H4 (cell line): ENCODE measurements at regions not wholly inside any gene's neighbourhood (a gene's known extent, or its start where the extent isn't known, plus 50 kb on each side); places are given as distances from the start of the nearest gene placed in this dataset.
A peak's percentile ranks its signal among the peaks of the same experiment; 100 is the strongest.
"Not testable (repeated sequence)": the region's sequence is repeated elsewhere in the genome, so short reads cannot be mapped to it uniquely, and the experiment has no call there.

ENCODE experiments used
- DNase-seq: peaks from one replicate; pipeline ENCODE4 v3.0.0-alpha.2; 2015; ENCODE audit warnings: low spot score

DNA sequence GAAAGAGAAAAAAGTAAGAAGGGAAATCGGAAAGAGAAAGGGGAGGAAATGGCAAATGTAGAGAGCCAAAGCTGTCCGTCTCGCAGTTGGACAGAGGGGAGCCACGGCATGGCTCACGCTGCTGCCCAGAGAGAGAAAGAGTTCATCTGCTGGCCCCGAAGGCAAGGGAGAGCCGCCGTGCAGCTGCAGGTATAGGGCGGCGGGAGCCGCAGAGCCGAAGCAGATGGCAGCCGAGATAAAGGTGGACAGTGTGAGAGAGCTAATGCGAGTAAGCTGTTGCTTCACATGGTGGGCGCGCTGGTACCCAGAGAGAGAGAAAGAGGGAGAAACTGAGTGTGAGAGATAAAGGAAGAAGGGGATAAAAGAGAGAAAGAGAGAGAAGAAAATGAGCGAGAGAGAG, 188.4 kb upstream of the PPP1R26 start:
- no peak for DNase-seq

DNA sequence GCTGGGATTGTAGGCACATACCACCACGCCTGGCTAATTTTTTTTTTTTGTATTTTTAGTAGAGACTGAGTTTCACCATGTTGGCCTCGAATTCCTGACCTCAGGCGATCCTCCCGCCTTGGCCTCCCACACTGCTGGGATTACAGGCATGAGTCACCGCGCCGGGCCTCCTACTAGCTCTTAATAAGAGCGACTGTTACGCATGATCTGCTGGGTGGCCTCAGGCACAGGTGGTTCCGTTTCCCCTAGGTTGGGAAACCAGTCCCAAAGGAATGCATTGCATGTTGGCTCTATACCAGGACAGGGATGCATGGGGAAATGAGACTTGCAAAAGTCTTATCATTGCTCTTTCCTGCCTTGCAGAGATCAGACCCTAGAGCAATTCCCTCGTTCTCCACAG, 184.7 kb upstream of the PPP1R26 start:
- DNase-seq = peak; percentile 45

DNA sequence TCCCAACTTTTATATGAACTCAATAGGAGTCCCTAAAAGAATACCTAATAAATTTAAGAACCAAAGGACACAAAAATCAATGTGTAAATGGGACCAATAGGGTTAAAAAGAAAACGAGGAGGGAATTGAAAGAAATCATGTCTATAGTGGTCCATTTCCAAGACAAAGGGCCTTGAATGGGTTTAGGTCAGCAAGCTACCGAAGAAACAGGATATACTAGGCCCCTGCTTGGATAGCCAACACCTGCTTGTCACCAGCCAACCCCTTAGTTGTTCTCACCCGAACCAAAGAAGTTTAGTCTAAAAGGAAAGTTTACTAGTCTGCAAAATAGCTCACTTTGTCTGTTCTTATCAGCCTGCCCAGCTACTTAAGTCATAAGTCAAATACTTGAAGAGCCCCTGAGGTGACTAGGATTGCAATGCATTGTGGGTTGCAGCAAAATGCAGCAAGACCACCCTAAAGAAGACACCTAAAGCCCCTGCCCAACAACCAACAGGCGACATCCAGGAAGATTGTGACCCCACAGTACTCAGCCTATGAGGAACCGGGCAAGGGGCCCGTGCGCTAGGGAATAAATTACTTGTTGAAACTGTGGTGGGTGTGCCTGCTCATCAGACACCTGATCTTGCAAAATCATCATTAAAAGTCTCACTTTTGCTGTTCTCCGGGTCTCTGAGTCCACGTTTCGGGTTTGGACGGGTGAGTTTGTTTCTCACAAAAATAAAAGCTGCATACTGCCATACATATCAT, 183.9 kb upstream of the PPP1R26 start:
- no peak for DNase-seq

DNA sequence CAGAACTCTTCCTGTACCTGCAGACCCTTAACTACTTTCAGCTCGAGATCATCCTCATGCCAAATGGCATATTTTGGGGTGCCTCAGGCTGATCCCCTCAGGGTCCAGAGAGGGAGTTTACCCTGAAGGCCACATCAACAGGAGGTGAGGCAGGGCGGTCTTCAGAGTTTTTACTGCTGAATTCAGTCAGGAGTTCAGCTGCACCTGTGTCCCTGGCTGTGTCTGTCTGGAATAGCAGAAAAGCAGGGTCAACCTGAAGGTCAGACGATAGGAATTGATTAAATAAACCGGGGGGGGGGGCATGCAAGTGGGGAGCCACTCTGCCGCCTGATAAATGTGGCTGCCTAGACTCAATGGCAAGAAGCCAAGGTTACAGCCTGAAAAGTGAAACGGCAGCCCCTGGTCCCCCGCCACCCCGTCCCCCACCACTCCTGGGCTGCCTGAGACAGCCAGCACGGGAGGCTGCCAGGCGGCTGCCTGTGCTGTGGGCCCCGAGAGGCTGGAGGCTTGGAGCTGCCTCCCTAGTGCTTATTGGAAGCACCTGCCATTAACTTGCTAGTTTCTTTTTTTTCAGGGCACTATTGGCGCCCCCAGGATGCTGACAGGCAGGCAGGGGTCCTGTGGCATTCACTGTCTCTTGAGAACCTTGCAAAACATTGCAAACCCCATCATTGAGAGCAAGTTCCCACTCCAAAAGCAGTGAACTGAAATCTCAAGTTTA, 182.7 kb upstream of the PPP1R26 start:
- DNase-seq = no peak

DNA sequence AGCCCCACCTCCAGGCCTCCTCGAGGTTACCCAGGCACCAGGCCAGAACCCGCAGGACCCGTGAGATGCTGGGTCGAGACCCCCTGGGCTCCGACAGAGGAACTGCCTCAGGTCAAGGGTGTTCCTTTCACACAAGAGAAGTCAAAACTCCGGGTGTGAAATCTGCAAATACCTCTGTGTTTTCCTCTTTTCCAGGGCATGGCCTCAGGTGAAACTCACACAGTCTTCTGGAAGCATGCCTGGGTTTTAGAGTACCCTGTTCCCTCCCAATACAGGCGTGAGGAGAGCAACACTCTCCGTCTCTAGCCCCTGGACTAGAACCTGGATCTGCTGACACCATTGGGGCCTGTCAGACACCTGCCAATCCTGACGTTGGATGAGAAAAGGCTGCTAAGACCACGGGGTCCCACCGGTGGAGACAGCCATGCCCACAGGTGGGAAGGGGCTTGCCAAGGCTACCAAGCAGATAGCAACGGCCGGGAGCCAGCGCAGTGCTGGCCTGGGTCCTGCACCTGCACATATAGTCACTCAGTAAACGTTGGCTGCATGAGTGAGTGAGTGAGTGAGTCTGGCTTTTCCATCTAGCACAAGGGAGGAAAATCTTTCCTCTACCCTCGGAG, 182.0 kb upstream of the PPP1R26 start:
- no peak for DNase-seq

DNA sequence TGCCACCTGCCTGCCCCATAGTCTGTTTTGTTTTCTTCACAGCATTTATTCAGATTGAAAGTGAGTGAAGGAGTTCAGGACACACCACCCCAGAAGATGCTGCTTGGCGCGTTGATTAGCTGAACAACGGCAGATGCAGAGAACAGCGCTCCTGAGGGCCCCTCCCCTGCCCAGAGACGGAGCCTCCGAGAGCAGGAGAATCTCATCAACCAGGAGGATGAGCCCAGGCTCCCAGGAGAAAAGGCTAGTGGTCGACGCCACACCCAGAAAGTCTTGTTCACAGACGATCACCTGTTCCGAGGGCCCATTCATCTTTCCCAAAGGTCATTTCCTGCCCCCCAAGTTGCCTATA, 180.4 kb upstream of the PPP1R26 start:
- no peak for DNase-seq

DNA sequence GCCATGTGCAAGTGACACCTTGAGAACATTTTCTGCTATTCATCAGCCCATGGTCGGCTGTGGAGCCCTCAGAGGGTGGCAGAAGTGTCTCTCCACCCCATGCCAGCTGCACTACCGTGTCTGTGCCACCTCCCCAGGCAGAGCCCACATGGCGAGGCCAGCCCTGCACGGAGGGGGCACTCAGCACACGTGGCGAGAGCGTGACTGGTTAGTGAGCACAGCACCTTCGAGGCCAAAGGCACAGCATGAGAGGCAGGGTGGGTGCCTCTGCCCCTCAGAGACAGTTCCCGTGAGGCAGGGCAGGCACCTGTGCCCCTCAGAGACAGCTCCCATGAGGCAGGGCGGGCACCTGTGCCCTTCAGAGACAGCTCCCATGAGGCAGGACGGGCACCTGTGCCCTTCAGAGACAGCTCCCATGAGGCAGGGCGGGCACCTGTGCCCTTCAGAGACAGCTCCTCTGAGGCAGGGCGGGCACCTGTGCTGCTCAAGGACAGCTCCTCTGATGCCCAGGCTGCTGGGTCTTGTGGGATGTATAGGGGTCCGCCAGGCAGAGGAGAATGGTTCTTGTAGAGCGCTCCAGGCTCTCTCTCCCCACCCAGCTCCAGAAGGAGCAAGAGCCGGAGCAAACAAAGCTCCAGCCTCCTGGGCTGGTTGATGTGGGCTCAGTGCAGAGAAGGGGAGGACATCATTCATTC, 179.8 kb upstream of the PPP1R26 start:
- no peak for DNase-seq

DNA sequence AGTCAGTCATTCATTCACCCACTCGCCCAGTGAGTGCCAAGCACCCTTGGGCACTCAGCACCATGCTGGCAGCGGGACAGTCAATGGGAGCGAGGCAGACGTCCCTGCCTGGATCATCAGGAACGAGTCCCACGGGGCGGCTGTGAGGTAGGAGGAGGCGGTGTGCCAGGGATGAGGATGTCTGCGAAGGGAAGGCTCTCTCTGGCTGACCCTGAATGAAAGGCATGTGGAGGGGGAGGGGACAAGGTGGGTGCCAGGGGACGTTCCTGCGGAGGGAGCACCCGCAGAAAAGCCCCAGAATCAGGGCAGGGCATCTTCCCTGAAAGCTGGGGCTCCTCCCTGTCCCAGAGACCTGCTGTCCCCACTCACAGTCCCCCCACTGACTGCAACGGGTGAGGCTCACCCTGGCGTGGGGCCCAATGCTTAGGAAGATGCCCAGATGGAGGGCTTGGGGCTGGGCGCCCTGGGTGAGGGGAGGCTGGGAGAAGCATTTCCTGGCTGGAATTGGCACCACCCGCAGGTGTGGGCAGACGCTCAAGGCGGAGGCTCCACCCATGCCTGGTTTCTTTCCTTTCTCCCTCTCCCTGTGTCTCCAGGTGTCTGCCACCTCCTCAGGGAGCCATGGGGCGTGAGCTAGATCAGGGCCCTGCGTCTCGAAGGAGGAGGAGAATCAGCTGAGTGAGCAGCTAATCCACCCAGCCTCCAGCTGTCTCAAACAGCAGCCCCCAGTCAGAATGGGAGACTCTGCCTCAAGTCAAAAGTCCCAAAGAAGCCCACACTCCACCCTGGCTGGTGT, 179.0 kb upstream of the PPP1R26 start:
- no peak for DNase-seq

DNA sequence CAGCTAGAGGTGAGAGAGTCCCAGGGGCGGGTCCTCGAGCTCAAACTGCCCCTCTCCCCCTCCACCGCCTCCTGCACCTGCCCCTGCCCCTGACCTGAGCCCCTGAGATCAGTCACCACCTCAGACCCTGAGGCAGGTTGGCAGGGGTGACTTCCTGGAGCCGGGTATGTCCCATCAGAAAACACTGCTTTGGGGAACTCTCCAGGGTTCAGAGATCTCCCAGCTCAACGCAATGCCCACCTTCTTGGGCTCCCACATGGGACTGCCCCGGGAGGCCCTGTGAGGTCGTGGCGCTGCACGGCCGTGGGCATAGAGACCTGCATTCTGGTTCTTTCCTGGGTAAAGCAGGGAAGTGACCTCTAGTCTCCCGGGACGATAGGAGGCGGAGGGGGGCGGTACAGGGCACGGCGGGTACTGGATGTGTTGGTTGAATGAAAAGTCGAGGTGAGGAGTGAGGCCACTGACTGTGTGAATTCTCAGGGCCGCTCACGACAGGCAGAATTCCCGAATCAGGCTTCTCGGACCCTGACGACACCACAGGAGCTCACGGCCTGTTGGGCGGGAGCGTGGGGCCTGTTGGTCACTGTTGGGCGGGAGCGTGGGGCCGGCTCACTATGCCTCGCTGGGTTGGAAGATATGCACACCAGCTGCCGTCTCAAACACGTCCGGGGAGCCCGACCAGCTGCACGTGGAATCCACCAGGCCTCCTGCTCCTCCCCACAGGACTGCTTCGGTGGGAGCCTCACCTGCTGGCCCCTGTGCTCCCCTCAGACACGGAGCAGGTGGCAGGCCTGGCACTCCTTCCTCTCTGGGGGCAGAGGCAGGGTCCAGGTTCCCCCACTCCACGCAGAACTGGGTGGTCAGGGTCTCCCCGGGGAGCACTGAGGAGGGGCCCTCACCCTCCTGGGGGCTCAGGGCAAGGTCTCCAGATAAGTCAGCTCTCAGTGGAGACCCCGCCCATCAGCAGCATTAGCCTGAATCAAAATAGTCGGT, 178.0 kb upstream of the PPP1R26 start:
- no peak for DNase-seq

DNA sequence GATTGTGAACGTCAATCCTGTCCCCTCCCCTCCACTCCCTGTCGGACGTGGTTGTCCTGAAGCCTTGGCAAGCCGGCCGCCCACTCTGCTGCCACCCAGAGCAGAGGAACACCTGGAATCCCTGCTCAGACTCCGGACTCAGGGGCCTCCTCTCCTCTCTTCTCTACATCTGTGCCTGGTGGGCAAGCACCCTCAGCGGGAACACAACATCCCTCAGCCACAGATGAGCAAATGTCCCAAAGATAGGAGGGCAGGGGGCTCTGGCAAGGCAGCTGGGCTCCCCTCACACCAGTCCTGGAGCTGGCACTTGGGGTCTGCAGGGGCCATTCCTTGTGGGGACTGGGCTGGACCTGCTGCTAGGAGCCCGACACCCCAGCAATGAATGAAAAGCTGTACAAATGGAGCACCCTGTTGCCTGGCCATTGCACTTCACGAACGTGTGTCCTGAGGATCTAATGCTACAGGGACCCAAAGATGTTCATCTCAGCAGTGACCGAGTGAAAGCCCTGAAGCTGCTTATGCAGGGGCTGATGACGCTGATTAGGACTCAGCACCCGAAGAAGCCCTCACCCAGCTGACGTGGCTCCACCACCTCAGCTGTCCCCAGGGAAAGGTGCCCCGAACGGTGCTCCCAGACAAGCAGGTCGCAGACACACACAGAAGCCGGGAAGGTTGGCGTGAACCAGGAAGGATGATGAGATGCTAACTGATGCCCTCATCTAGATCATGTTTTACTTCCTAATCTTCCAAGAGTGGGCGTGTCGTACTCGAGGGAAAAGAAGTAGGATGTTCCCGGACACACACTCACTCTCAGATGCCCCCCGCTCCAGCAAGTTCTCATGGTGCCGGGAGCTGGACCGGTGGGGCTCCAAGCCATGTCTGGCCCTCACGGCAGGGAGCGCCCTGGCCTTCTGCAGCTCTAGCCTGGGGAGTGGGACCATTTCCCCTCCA, 177.0 kb upstream of the PPP1R26 start:
- no peak for DNase-seq

DNA sequence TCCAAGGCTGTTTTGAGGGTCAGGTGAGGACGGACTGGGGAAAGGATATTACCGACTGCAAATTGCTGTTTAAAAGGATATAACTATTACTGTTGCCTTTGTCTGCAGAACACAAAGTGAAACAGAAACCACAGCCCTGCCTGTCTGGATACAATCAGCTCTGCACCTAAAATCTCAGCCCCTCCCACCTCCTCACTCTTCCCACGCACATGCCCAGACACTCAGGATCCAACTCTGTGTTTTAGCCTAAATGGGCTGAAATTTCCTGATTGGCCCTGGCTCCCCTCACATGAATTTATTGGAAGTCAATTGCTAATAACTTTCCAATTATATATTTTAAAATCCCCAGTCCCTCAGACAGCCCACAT, 176.3 kb upstream of the PPP1R26 start:
- no peak for DNase-seq

DNA sequence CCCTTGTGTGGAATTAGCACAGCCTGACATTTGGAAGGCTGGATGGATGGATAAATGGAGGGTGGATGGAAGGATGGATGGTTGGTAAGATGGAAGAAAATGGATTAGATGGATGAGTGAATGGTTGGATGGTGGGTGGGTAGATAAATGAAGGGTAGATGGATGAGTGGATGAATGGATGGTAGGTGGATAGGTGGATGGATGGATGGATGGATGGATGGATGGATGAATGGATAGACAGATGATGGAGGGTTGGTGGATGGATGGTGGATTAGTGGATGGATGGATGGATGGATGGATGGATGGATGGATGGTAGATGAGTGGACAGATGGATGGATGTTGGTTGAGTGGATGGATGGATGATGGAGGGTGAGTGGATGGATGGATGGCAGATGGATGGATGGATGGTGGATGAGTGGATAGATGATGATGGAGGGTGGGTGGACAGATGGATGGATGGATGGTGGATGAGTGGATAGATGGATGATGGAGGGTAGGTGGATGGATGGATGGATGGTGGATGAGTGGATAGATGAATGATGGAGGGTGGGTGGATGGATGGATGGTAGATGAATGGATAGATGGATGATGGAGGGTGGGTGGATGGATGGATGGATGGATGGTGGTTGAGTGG, 175.6 kb upstream of the PPP1R26 start:
- DNase-seq = no peak

DNA sequence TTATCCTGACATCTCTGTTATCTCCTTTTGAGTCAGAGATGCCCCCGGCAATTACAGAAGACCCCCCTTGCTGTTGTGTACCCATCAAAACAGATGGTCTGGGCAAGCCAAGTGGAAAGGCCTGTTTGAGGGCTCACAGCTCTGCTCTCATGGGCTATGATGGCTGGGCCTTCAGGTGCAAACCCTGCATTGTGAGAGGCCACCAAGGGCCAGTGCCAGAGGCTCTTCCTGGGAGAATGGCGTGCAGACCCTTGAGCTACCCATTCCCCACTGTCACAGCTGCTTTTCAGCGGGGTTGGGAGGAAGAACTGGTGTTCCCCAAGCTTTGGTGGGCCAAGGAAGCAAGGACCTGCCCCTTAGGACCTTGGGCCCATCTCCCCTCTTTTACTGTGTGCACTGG, 174.7 kb upstream of the PPP1R26 start:
- DNase-seq = no peak

DNA sequence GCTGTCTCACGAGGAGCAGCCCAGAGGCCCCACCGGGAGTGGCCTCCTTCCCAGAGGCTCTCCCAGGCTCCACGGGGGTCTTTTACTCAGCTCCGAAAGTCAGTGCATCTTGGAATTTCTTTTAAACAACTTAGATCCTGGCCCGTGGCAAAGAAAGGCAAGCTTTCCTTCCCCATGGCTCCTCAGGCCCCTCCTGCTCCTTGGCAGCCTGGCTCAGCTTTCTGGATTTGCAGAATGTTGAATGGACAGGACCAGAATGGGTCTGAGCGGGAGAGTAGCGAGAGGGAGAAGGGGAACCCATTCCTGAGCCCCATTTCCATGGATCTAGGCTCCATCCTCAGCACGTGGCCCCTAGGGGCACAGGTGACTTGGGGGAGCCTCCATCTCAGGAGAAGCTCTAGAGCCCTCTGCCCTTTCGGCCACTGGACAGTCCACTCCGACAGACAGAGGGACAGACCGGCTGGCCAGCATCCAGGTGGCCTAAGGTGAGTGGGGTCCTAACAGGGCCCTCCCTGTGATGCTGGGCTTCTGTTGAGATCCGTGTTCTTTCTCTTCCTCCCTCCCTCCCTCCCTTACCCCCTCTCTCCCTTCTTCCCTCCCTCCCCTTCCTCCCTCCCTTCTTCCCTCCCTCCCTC, 173.9 kb upstream of the PPP1R26 start:
- DNase-seq = no peak

DNA sequence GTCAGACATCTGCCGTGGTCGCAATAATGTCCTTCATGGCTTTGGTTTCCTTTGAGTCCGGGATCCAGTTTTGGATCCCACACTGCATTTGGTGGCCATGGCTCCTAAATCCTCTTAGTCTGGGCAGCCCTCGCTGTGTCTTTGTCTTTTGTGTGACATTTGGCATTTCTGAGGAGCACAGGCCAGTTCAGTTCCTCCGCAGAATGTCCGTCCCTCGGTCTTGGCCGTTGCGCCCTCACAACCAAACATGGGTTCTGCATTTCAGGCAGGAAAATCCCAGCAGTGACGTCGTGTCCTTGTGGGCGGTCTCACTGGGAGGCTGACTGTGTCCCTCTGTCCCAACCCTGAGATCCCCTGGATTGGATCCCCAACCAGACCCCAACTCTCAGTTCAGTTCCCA, 172.9 kb upstream of the PPP1R26 start:
- DNase-seq = no peak

DNA sequence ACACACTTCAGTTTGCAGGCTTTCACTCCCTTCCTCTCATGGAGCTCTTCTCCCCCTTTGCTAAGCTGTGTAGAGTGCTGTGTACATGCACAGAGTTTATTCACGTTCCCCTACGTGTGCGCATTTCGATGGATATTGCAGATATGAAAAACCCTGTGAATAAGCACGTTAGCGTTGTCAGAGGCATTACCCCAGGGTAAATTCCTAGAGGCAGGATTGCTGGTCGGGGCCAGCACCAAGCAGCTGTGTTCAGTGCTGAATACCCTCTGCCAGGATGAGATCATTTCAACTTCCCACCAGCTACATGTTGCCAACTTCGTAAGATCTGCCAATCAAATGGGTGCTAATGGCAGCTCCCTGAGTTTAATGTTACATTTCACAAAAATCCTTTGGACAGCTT, 172.3 kb upstream of the PPP1R26 start:
- no peak for DNase-seq

DNA sequence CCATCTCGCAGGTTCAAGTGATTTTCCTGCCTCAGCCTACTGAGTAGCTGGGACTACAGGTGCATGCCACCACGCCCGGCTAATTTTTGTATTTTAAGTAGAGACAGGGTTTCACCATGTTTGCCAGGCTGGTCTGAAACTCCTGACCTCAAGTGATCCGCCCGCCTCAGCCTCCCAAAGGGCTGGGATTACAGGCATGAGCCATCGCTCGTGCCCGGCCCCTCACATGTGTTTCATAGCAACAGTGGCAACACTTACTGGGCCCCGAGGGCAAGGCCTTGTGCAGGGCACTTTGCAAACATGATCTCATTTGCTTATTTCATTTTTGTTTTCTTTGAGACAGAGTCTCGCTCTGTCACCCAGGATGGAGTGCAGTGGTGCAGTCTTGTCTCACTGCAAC, 171.7 kb upstream of the PPP1R26 start:
- not testable (repeated sequence) for DNase-seq
